KMS-11 (cell line): ENCODE measurements at regions not wholly inside any gene's neighbourhood (a gene's known extent, or its start where the extent isn't known, plus 50 kb on each side); places are given as distances from the start of the nearest gene placed in this dataset.

Experiments used
- H2AFZ ChIP-seq: fragments of 200-600 bp; sonication (generic); 2 replicates; pipeline ENCODE4 v1.6.1; 2016; ENCODE audit warnings: antibody characterized with exemption, mixed run types, low read depth
- H3K27ac ChIP-seq: fragments of 200-600 bp; sonication (generic); 2 replicates; pipeline ENCODE4 v1.6.1; 2016; ENCODE audit warnings: mild to moderate bottlenecking, mixed run types
- H3K27me3 ChIP-seq: fragments of 200-600 bp; sonication (generic); 2 replicates; pipeline ENCODE4 v1.6.1; 2017; ENCODE audit warnings: mild to moderate bottlenecking, low read depth, mixed run types, moderate library complexity; ENCODE audit not compliant: insufficient read depth
- H3K36me3 ChIP-seq: fragments of 200-600 bp; sonication (generic); 2 replicates; pipeline ENCODE4 v1.6.1; 2017; ENCODE audit warnings: mild to moderate bottlenecking, mixed run types; ENCODE audit not compliant: insufficient read depth
- H3K4me1 ChIP-seq: fragments of 200-600 bp; sonication (generic); 2 replicates; pipeline ENCODE4 v1.6.1; 2016; ENCODE audit warnings: mild to moderate bottlenecking, low read depth, mixed run types; ENCODE audit not compliant: poor library complexity, severe bottlenecking
- H3K4me2 ChIP-seq: fragments of 200-600 bp; sonication (generic); 2 replicates; pipeline ENCODE4 v1.7.0; 2016; ENCODE audit warnings: mild to moderate bottlenecking, mixed run types
- H3K4me3 ChIP-seq: fragments of 200-600 bp; sonication (generic); IDR thresholded peaks from 2 replicates; pipeline ENCODE4 v1.6.1; 2017; ENCODE audit warnings: low read depth, low read length, mixed read lengths; ENCODE audit not compliant: insufficient read depth
- H3K79me2 ChIP-seq: fragments of 200-600 bp; sonication (generic); 2 replicates; pipeline ENCODE4 v1.6.1; 2016; ENCODE audit warnings: low read depth, mixed run types; ENCODE audit not compliant: insufficient read depth
- H3K9ac ChIP-seq: fragments of 200-600 bp; sonication (generic); 2 replicates; pipeline ENCODE4 v1.6.1; 2016; ENCODE audit warnings: mild to moderate bottlenecking, mixed run types
- H4K20me1 ChIP-seq: fragments of 200-600 bp; sonication (generic); 2 replicates; pipeline ENCODE4 v1.6.1; 2016; ENCODE audit warnings: mild to moderate bottlenecking, mixed run types; ENCODE audit not compliant: insufficient read depth
- CTCF ChIP-seq: fragments of 200-600 bp; sonication (generic); conservative IDR thresholded peaks from 2 replicates; pipeline ENCODE4 v1.6.1; 2017; ENCODE audit warnings: low read depth, mild to moderate bottlenecking, antibody characterized with exemption, low read length, moderate library complexity, mixed read lengths

- H3K36me3 ChIP-seq, result no peaks in the 10 kb centered on the region
- no peaks in the 10 kb centered on the region for H3K4me1 ChIP-seq
- no peaks in the 10 kb centered on the region for H3K79me2 ChIP-seq
- no peak overlapping the region for H3K4me2 ChIP-seq
- no peaks in the 10 kb centered on the region for H3K27me3 ChIP-seq
- H3K4me3 ChIP-seq, result no peak overlapping the region
- H4K20me1 ChIP-seq, result no peaks in the 10 kb centered on the region
- H2AFZ ChIP-seq, result no peak overlapping the region
- TF ChIP-seq CTCF, result no peak
- no peak overlapping the region for H3K9ac ChIP-seq
- no peak overlapping the region for H3K27ac ChIP-seq
Measured at GRCh38 chr5:173435447-173435846, 107.2 kb upstream of the STC2 start.

- no peak overlapping the region for H3K9ac ChIP-seq
- no peaks in the 10 kb centered on the region for H3K27me3 ChIP-seq
- H4K20me1 ChIP-seq, result no peaks in the 10 kb centered on the region
- TF ChIP-seq CTCF, result no peak
- H3K4me1 ChIP-seq, result no peaks in the 10 kb centered on the region
- no peak overlapping the region for H3K4me3 ChIP-seq
- no peaks in the 10 kb centered on the region for H3K79me2 ChIP-seq
- no peak overlapping the region for H2AFZ ChIP-seq
- H3K27ac ChIP-seq, result no peak overlapping the region
- no peaks in the 10 kb centered on the region for H3K36me3 ChIP-seq
- H3K4me2 ChIP-seq, result no peak overlapping the region
Measured at GRCh38 chr5:173434270-173434669, 106.1 kb upstream of the STC2 start.

GRCh38 chr5:173430394-173430793 is 102.2 kb upstream of the STC2 start:
- Histone ChIP-seq H3K27ac (no peak overlapping the region), H3K27me3 (no peaks in the 10 kb centered on the region), H3K79me2 (no peaks in the 10 kb centered on the region), H3K9ac (no peak overlapping the region), H3K4me2 (no peak overlapping the region), H3K4me3 (no peak overlapping the region), H4K20me1 (no peaks in the 10 kb centered on the region), H3K36me3 (no peaks in the 10 kb centered on the region), H3K4me1 (no peaks in the 10 kb centered on the region), H2AFZ (no peak overlapping the region)
- TF ChIP-seq CTCF, result no peak

GRCh38 chr5:173429489-173430150 is 101.4 kb upstream of the STC2 start:
- no peak for TF ChIP-seq CTCF
- no peaks in the 10 kb centered on the region for H3K36me3 ChIP-seq
- H3K79me2 ChIP-seq, result no peaks in the 10 kb centered on the region
- H3K4me2 ChIP-seq, result no peak overlapping the region
- H3K27ac ChIP-seq, result no peak overlapping the region
- no peaks in the 10 kb centered on the region for H4K20me1 ChIP-seq
- H3K9ac ChIP-seq, result no peak overlapping the region
- no peak overlapping the region for H2AFZ ChIP-seq
- H3K27me3 ChIP-seq, result no peaks in the 10 kb centered on the region
- H3K4me3 ChIP-seq, result no peak overlapping the region
- no peaks in the 10 kb centered on the region for H3K4me1 ChIP-seq
